ENCODE measurements at regions not wholly inside any gene's neighbourhood (a gene's known extent, or its start where the extent isn't known, plus 50 kb on each side); places are given as distances from the start of the nearest gene placed in this dataset.
"Not testable (repeated sequence)": the region's sequence is repeated elsewhere in the genome, so short reads cannot be mapped to it uniquely, and the experiment has no call there.

- no peak for DNase-seq (ENCODE audit: low read depth in 3 of 3, low spot score in 2 of 3)
Observed at GRCh38 chr10:53108317-53108934, 335.8 kb upstream of the MBL2 start.

GRCh38 chr10:53107711-53108110 is 335.1 kb upstream of the MBL2 start:
- DNase-seq (ENCODE audit: low read depth in 3 of 3, low spot score in 2 of 3), result no peak

GRCh38 chr10:53102424-53102823 is 329.8 kb upstream of the MBL2 start:
- no peak for DNase-seq (ENCODE audit: low read depth in 3 of 3, low spot score in 2 of 3)

- no peak for DNase-seq (ENCODE audit: low read depth in 3 of 3, low spot score in 2 of 3)
Observed at GRCh38 chr10:53093878-53094277, 321.3 kb upstream of the MBL2 start.

GRCh38 chr10:53091574-53091973 is 319.0 kb upstream of the MBL2 start:
- no peak for DNase-seq (ENCODE audit: low read depth in 3 of 3, low spot score in 2 of 3)

GRCh38 chr10:53088961-53089360 is 316.4 kb upstream of the MBL2 start:
- no peak for DNase-seq (ENCODE audit: low read depth in 3 of 3, low spot score in 2 of 3)

GRCh38 chr10:53079283-53079682 is 306.7 kb upstream of the MBL2 start:
- DNase-seq (ENCODE audit: low read depth in 3 of 3, low spot score in 2 of 3), result no peak

GRCh38 chr10:53076948-53077347 is 304.4 kb upstream of the MBL2 start:
- no peak for DNase-seq (ENCODE audit: low read depth in 3 of 3, low spot score in 2 of 3)

- no peak for DNase-seq (ENCODE audit: low read depth in 3 of 3, low spot score in 2 of 3)
Observed at GRCh38 chr10:53075469-53075868, 302.9 kb upstream of the MBL2 start.

GRCh38 chr10:53072144-53072543 is 299.6 kb upstream of the MBL2 start:
- no peak for DNase-seq (ENCODE audit: low read depth in 3 of 3, low spot score in 2 of 3)

- no peak for DNase-seq (ENCODE audit: low read depth in 3 of 3, low spot score in 2 of 3)
Observed at GRCh38 chr10:53071505-53072125, 299.0 kb upstream of the MBL2 start.

- DNase-seq (ENCODE audit: low read depth in 3 of 3, low spot score in 2 of 3), result no peak
Observed at GRCh38 chr10:53069013-53069412, 296.4 kb upstream of the MBL2 start.

- DNase-seq (ENCODE audit: low read depth in 3 of 3, low spot score in 2 of 3), result peak; percentile 6 to 23 (median 17)
Observed at GRCh38 chr10:53064614-53065013, 292.0 kb upstream of the MBL2 start.

- no peak for DNase-seq (ENCODE audit: low read depth in 3 of 3, low spot score in 2 of 3)
Observed at GRCh38 chr10:53063805-53064204, 291.2 kb upstream of the MBL2 start.

GRCh38 chr10:53052521-53053164 is 280.1 kb upstream of the MBL2 start:
- DNase-seq (ENCODE audit: low read depth in 3 of 3, low spot score in 2 of 3), result no peak

GRCh38 chr10:53045315-53045714 is 272.7 kb upstream of the MBL2 start:
- no peak for DNase-seq (ENCODE audit: low read depth in 3 of 3, low spot score in 2 of 3)

- DNase-seq (ENCODE audit: low read depth in 3 of 3, low spot score in 2 of 3), result not testable (repeated sequence)
Observed at GRCh38 chr10:53035823-53036222, 263.2 kb upstream of the MBL2 start.

- no peak for DNase-seq (ENCODE audit: low read depth in 3 of 3, low spot score in 2 of 3)
Observed at GRCh38 chr10:53033396-53033795, 260.8 kb upstream of the MBL2 start.

- peak; percentile 70 to 72 (median 71) for DNase-seq (ENCODE audit: low read depth in 3 of 3, low spot score in 2 of 3)
Observed at GRCh38 chr10:53029872-53030849, 257.6 kb upstream of the MBL2 start.

GRCh38 chr10:53029449-53029848 is 256.9 kb upstream of the MBL2 start:
- no peak for DNase-seq (ENCODE audit: low read depth in 3 of 3, low spot score in 2 of 3)

- not testable (repeated sequence) for DNase-seq (ENCODE audit: low read depth in 3 of 3, low spot score in 2 of 3)
Observed at GRCh38 chr10:53025765-53026164, 253.2 kb upstream of the MBL2 start.
